T-cell (primary cell): ENCODE measurements at regions not wholly inside any gene's neighbourhood (a gene's known extent, or its start where the extent isn't known, plus 50 kb on each side); places are given as distances from the start of the nearest gene placed in this dataset.
A peak's percentile ranks its signal among the peaks of the same experiment; 100 is the strongest.
"Not testable (repeated sequence)": the region's sequence is repeated elsewhere in the genome, so short reads cannot be mapped to it uniquely, and the experiment has no call there.

Source experiments
- ATAC-seq, 4 experiments: fragments of 200-7000 bp in 3 of 4; fragments of 150-1000 bp in 1 of 4; cut with Tn5 transposase; replicated peaks in 1 of 4; 1 replicate in 3 of 4; 2 replicates in 1 of 4; pipeline ENCODE4 v1.10.0; 2021; ENCODE audit warnings: moderate library complexity in 3 of 4, mild to moderate bottlenecking in 2 of 4, moderate number of reproducible peaks in 1 of 4
- CTCF ChIA-PET, 2 donors: fragments of 300-600 bp; sonication (Branson Sonifier 250); formaldehyde crosslinking; loops; one replicate each; lab custom pipeline; 2022; ENCODE audit warnings: antibody characterized with exemption in 2 of 2; lab: Charles Lee
- POLR2A ChIA-PET, 2 donors: fragments of 300-600 bp; sonication (Branson Sonifier 250); formaldehyde crosslinking; loops; one replicate each; lab custom pipeline; 2022; ENCODE audit warnings: antibody characterized with exemption in 2 of 2; lab: Charles Lee
- DNase-seq, 35 experiments: peaks; one replicate each; pipeline versions ENCODE4 v3.0.0 to v3.0.0-alpha.2; 2013 to 2023
- H3K27ac ChIP-seq: one replicate; pipeline ENCODE4 v1.5.1; 2013; ENCODE audit warnings: low read length
- H3K27me3 ChIP-seq, 2 experiments: replicated peaks in 1 of 2; 1 replicate in 1 of 2; 2 replicates in 1 of 2; pipeline versions ENCODE4 v1.6.1 to v1.7.0; 2013; ENCODE audit warnings: low read length in 1 of 2, mixed read lengths in 1 of 2; ENCODE audit not compliant: control insufficient read depth in 2 of 2, insufficient read depth in 2 of 2; ENCODE audit errors: extremely low read depth in 1 of 2
- H3K36me3 ChIP-seq, 2 donors: 1 replicate in 1 of 2; 2 replicates in 1 of 2; pipeline versions ENCODE4 v1.6.1 to v1.7.0; 2013; ENCODE audit warnings: low read length in 1 of 2; ENCODE audit not compliant: control insufficient read depth in 2 of 2, insufficient read depth in 1 of 2; ENCODE audit errors: extremely low read depth in 1 of 2
- H3K4me1 ChIP-seq, 2 experiments: 1 replicate in 1 of 2; 2 replicates in 1 of 2; pipeline versions ENCODE4 v1.6.1 to v1.7.0; 2013; ENCODE audit warnings: low read length in 2 of 2, mixed read lengths in 1 of 2; ENCODE audit not compliant: insufficient read depth in 2 of 2, control insufficient read depth in 1 of 2; ENCODE audit errors: extremely low read depth in 1 of 2
- H3K4me3 ChIP-seq, 2 donors: 1 replicate in 1 of 2; 2 replicates in 1 of 2; pipeline versions ENCODE4 v1.5.1 to v1.7.0; 2013; ENCODE audit warnings: mild to moderate bottlenecking in 2 of 2, low read length in 1 of 2, moderate library complexity in 1 of 2; ENCODE audit not compliant: control insufficient read depth in 1 of 2; ENCODE audit errors: extremely low read depth in 1 of 2
- H3K9me3 ChIP-seq: 2 replicates; pipeline ENCODE4 v1.7.0; 2013
- H3K27ac Mint-ChIP-seq, 2 donors: one replicate each; pipeline ENCODE4 v1.8.0; 2020 to 2021; ENCODE audit warnings: mild to moderate bottlenecking in 2 of 2, mixed read lengths in 2 of 2
- H3K27me3 Mint-ChIP-seq, 2 donors: one replicate each; pipeline ENCODE4 v1.8.0; 2021 to 2022; ENCODE audit warnings: mixed read lengths in 2 of 2
- H3K36me3 Mint-ChIP-seq: one replicate; pipeline ENCODE4 v1.8.0; 2021; ENCODE audit warnings: mixed read lengths
- H3K4me1 Mint-ChIP-seq, 3 donors: one replicate each; pipeline ENCODE4 v1.8.0; 2020 to 2022; ENCODE audit warnings: mixed read lengths in 3 of 3, mild to moderate bottlenecking in 1 of 3
- H3K4me3 Mint-ChIP-seq, 3 donors: one replicate each; pipeline ENCODE4 v1.8.0; 2020 to 2022; ENCODE audit warnings: mild to moderate bottlenecking in 3 of 3, mixed read lengths in 3 of 3, moderate library complexity in 3 of 3
- H3K9me3 Mint-ChIP-seq, 3 donors: one replicate each; pipeline ENCODE4 v1.8.0; 2020 to 2022; ENCODE audit warnings: mixed read lengths in 3 of 3
- WGBS: methylation state at CpG from one replicate; pipeline ENCODE4 v1.1.5; 2013; ENCODE audit warnings: missing lambda C conversion rate; ENCODE audit not compliant: insufficient coverage; 5-methylcytosine and 5-hydroxymethylcytosine counted together

- Histone ChIP-seq H3K9me3 (no peaks in the 10 kb centered on the region), H3K27ac (no peak overlapping the region), H3K27me3 (no peaks in the 10 kb centered on the region), H3K4me3 (no peak overlapping the region), H3K36me3 (no peaks in the 10 kb centered on the region), H3K4me1 (no peaks in the 10 kb centered on the region)
- no peaks in the 10 kb centered on the region for H3K9me3 Mint-ChIP-seq
- H3K27ac Mint-ChIP-seq: no peak overlapping the region
- ChIA-PET POLR2A (no interaction called here), CTCF (no interaction called here)
- ATAC-seq (no peak), DNase-seq (no peak)
- peaks cover 9 to 12% (median 11%) of the 10 kb centered on the region in 3 donors for H3K4me1 Mint-ChIP-seq
- WGBS: 98% methylated on average over 6 of the region's 21 CpGs
- H3K4me3 Mint-ChIP-seq: no peak overlapping the region
- no peaks in the 10 kb centered on the region for H3K27me3 Mint-ChIP-seq
- no peaks in the 10 kb centered on the region for H3K36me3 Mint-ChIP-seq
These were observed 108.9 kb upstream of the CCZ1B start for GRCh38 chr7:6934981-6935380.

GRCh38 chr7:6936626-6937025 is 110.6 kb upstream of the CCZ1B start:
- no CpG with 5 or more reads among the region's 7 CpGs for WGBS
- H3K4me1 Mint-ChIP-seq, H3K27ac ChIP-seq, H3K27me3 ChIP-seq, ATAC-seq, DNase-seq, POLR2A ChIA-PET, H3K36me3 Mint-ChIP-seq, H3K4me1 ChIP-seq, H3K4me3 Mint-ChIP-seq, CTCF ChIA-PET, H3K36me3 ChIP-seq, H3K9me3 Mint-ChIP-seq, H3K27ac Mint-ChIP-seq, H3K27me3 Mint-ChIP-seq, H3K9me3 ChIP-seq, H3K4me3 ChIP-seq: not testable (repeated sequence)

- CTCF ChIA-PET, H3K9me3 Mint-ChIP-seq, H3K27me3 ChIP-seq, H3K27ac Mint-ChIP-seq, H3K4me1 ChIP-seq, H3K36me3 Mint-ChIP-seq, H3K36me3 ChIP-seq, H3K4me1 Mint-ChIP-seq, H3K27me3 Mint-ChIP-seq, POLR2A ChIA-PET, H3K4me3 ChIP-seq, H3K4me3 Mint-ChIP-seq, ATAC-seq, H3K9me3 ChIP-seq, DNase-seq, H3K27ac ChIP-seq: not testable (repeated sequence)
- WGBS: no CpG with 5 or more reads among the region's 9 CpGs
These were observed 111.7 kb upstream of the CCZ1B start for GRCh38 chr7:6937746-6938145.

GRCh38 chr7:6938284-6938683 is 112.2 kb upstream of the CCZ1B start:
- H3K9me3 ChIP-seq, POLR2A ChIA-PET, H3K4me3 ChIP-seq, ATAC-seq, H3K4me3 Mint-ChIP-seq, H3K27me3 Mint-ChIP-seq, H3K9me3 Mint-ChIP-seq, H3K36me3 ChIP-seq, H3K27ac ChIP-seq, H3K27me3 ChIP-seq, H3K27ac Mint-ChIP-seq, H3K36me3 Mint-ChIP-seq, CTCF ChIA-PET, H3K4me1 Mint-ChIP-seq, H3K4me1 ChIP-seq: not testable (repeated sequence)
- peak in 8 of 35 experiments; percentile 6 to 12 (median 8) for DNase-seq
- WGBS: 63% methylated on average over 2 of the region's 4 CpGs

DNA sequence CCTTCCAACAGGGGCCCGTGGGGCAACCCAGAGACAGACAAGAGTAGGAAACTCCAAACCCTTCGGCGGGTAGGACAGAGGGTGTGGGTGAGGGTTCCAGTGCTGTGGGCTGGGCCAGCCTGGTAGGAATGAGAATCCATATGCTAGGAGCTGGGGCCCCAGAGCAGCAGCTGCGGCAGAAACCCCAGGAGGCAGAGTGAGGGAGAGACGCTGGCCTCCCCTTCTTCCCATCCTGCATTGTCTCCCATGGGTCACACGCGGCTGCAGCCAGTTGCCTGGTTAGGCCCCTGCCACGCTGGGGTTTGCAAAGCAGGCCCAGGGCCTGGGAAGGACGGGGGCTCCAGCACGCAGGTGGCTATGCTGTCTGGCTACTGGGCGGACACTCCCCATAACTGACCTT is 113.1 kb upstream of the CCZ1B start:
- H3K27me3 Mint-ChIP-seq, POLR2A ChIA-PET, H3K9me3 Mint-ChIP-seq, H3K27me3 ChIP-seq, H3K36me3 ChIP-seq, H3K27ac ChIP-seq, H3K4me3 Mint-ChIP-seq, H3K36me3 Mint-ChIP-seq, CTCF ChIA-PET, H3K27ac Mint-ChIP-seq, H3K4me3 ChIP-seq, H3K4me1 ChIP-seq, DNase-seq, H3K9me3 ChIP-seq, ATAC-seq, H3K4me1 Mint-ChIP-seq: not testable (repeated sequence)
- WGBS: 90% methylated on average over 4 of the region's 11 CpGs

DNA sequence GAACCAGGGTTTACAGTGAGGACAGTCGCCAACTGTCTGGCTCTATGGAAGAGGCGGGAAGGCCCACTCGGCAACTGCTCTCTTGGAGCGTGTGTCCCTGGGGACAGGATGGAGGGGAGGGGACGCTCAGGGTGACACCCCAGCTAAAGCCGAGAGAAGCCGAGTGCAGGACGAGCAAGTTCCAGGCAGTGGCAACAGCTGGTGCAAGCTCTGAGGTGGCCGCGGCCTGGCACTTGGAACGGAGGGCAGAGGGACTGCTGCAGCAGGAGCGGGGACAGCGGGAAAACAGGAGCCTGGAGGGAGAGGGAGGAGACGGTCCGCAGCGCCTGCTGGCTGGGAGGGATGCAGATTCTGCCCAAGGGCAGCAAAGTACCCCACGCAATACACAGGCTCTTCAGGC is 113.8 kb upstream of the CCZ1B start:
- WGBS: 100% methylated on average over 3 of the region's 17 CpGs
- ATAC-seq, H3K4me3 Mint-ChIP-seq, H3K36me3 ChIP-seq, H3K27me3 ChIP-seq, H3K27me3 Mint-ChIP-seq, H3K36me3 Mint-ChIP-seq, POLR2A ChIA-PET, CTCF ChIA-PET, H3K27ac ChIP-seq, DNase-seq, H3K9me3 Mint-ChIP-seq, H3K4me3 ChIP-seq, H3K9me3 ChIP-seq, H3K4me1 Mint-ChIP-seq, H3K27ac Mint-ChIP-seq, H3K4me1 ChIP-seq: not testable (repeated sequence)

GRCh38 chr7:6946873-6947272 is 120.8 kb upstream of the CCZ1B start:
- not testable (repeated sequence) for H3K4me1 Mint-ChIP-seq
- H3K27me3 Mint-ChIP-seq: peaks cover 8 to 19% of the 10 kb centered on the region in 2 donors

More at GRCh38 chr7:6946873-6947272, 120.8 kb upstream of the CCZ1B start:
- H3K36me3 ChIP-seq, H3K27me3 ChIP-seq, H3K4me3 Mint-ChIP-seq, H3K36me3 Mint-ChIP-seq, H3K4me3 ChIP-seq, H3K9me3 Mint-ChIP-seq, CTCF ChIA-PET, DNase-seq, ATAC-seq, H3K27ac ChIP-seq, H3K27ac Mint-ChIP-seq, H3K4me1 ChIP-seq, POLR2A ChIA-PET, H3K9me3 ChIP-seq: not testable (repeated sequence)
- 40% methylated on average over 1 of the region's 5 CpGs for WGBS
